ENCODE measurements at regions not wholly inside any gene's neighbourhood (a gene's known extent, or its start where the extent isn't known, plus 50 kb on each side); places are given as distances from the start of the nearest gene placed in this dataset.

GRCh38 chr1:106956721-106957120 is 99.8 kb upstream of the PRMT6 start:
- DNase-seq: no peak

GRCh38 chr1:106957795-106958194 is 98.7 kb upstream of the PRMT6 start:
- DNase-seq: no peak

DNA sequence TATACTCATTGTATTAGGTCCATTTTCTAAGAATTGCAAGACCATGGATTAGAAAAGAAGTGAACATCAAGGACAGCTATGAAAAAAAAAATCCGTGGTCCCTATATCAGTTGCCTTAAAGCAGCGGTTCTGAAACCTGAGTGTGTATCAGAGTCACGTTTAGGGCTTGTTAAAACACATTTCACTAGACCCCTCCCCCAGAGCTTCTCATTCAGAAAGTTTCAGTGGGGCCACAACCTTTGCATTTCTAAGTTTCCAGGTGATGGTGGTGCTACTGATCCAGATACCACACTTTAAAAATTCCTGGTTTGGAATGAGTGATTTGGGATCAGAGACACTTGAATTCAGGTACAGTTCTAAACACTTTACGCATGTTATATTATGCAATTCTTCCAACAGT is 96.1 kb upstream of the PRMT6 start:
- no peak for DNase-seq

- no peak for DNase-seq
Observed at GRCh38 chr1:106961646-106962045, 94.8 kb upstream of the PRMT6 start.

DNA sequence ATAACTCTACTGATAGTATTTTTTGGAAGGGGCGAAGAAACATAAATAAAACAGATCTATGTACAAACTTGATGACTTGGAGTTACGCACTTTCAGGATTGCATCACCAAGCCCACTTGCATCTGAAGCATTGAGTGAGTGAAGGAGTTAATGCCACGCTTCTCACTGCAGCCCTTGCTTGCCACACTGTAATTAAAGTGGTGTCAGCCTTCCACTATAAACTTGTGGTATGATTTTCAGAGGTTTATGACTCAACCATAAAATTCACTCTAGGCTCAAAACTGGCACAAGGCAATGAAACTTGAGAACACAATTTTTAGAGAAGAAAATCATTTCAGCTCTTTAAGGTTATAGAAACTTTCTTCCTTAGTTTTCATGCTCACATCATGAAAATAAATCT is 93.9 kb upstream of the PRMT6 start:
- DNase-seq: no peak

DNA sequence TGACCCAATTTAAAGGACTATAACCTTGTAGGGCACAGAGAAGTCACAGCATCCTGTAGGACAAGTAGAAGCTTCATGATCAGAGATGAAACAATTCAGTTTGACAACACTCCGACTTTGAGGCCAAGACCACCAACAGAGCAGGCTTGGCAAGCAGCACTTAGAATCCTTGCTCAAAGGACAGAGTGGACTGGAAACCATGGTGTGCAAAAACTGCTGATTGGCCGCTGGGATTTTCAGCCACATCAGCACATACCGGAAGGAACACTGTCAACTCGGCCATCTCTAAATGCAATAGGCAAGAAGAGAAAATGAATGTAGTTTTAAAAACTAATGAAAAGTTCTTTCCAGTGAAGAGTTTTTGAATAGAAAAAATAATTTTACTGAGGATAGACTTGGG is 92.0 kb upstream of the PRMT6 start:
- no peak for DNase-seq

GRCh38 chr1:106968644-106969043 is 87.8 kb upstream of the PRMT6 start:
- DNase-seq: no peak

DNA sequence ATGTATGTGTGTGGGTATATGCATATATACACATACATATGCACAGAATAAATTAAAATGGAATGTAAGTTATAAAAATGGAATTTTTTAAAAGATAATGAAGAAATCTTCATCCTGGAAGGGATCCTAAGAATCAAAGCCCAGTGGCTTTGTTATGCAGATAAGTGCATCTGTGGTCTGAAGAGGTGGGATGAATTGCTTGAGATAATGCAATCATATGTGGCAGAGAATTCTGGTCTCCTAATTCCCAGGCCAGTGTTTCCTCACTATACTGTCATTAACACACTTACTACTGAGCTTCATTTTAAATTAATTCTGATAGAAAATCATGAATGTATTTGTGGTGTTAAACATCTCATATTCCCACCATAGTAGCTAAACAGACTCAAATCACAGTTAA is 86.7 kb upstream of the PRMT6 start:
- no peak for DNase-seq

GRCh38 chr1:106972074-106972473 is 84.4 kb upstream of the PRMT6 start:
- no peak for DNase-seq

DNA sequence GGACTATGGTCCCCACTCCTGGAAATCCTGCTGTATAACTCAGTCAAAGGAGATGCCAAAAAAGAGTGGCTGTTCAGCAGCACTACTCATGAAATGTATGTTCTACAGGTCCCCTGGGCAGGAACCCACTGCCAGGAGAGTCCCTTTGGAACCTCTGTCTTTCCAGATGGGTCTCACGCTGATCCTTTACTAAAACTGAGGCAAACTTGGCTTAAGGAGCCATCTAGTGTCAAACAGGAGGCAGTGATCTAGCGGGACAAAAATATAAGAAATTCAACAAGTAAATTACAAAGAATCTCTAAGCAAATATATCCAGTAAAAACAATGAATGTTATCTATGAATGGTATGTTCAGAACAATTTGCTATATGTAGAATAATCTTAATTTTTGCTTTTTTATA is 80.5 kb upstream of the PRMT6 start:
- DNase-seq: no peak

- no peak for DNase-seq
Observed at GRCh38 chr1:106978477-106979322, 77.8 kb upstream of the PRMT6 start.

DNA sequence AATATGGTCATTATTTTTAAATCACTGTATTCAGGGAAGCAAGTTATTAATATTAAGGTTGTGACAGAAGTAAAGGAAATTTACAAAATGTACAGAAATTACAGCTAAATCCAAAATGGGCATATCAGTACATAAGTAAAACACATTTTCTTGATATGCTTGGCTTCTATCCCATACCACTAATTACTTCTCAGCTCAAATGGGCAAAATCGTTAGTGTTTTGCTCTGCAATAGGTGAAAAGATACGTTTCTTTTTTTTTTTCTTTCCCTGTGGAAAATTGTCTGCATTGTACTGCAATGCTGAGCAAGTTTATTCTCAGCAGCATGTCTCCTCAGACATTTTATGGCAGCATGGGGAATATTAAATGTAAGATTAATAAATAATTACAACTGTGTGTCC is 77.1 kb upstream of the PRMT6 start:
- no peak for DNase-seq

- no peak for DNase-seq
Observed at GRCh38 chr1:106980121-106980520, 76.4 kb upstream of the PRMT6 start.

- DNase-seq: no peak
Observed at GRCh38 chr1:106984801-106985200, 71.7 kb upstream of the PRMT6 start.

DNA sequence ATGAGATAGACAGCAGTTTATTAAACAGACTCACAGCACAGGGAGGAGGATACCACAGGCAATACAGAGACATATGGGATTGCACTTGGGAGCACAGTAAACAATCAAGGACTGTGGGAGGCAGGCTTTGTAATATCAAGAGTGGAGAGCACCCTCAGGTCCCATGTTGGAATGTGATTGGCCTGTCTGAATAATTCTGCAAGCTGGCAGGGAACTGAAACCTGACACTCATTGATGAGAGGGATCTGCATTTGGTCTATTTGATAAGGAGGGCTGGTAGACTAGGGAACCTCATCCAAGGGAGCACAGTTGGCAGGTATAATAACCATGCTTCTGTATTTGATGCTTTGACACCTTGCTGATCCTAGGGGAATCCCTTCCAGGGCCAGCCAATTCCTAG is 69.9 kb upstream of the PRMT6 start:
- no peak for DNase-seq

- DNase-seq: no peak
Observed at GRCh38 chr1:106995970-106996369, 60.5 kb upstream of the PRMT6 start.

GRCh38 chr1:106998431-106999002 is 58.0 kb upstream of the PRMT6 start:
- DNase-seq: no peak

DNA sequence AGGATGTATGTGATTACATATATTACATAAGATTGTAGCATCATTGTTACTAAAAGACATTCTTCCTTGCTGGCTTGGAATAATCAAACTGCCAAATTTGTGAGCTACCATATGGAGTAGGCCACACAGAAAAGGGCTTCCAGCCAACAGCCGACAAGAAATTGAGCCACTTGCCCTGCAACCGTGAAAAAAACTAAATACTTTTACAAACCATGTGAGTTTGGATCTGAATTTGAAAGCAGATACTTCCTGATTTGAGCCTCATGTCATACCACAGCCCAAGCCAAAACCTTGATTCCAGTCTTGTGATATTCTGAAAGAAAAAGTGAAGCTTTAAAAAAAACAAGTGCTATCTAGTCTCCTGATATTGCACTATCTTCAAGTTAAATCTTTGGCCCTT is 55.6 kb upstream of the PRMT6 start:
- DNase-seq: no peak

DNA sequence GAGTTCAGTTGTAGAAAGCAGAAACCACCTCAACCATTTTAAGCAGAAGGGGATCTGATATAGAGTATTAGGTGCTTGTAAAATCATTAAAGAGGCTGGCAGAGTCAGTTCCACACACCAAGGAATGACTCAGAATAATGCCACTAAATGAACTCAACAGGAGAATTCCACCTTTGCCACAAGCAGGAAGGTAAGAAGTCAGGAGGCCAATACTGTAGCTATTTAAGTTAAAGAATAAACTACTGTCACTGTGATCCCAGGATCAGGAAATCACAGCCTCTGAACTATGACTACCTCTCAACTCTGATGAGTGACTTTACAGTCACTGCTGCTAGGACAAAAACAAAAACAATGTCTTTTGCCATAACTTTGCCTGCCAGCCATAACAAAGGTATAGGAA is 52.5 kb upstream of the PRMT6 start:
- DNase-seq: no peak

- no peak for DNase-seq
Observed at GRCh38 chr1:107004421-107004820, 52.1 kb upstream of the PRMT6 start.

Measured in GOT3 (cell line).